ENCODE measurements at regions not wholly inside any gene's neighbourhood (a gene's known extent, or its start where the extent isn't known, plus 50 kb on each side); places are given as distances from the start of the nearest gene placed in this dataset.

DNA sequence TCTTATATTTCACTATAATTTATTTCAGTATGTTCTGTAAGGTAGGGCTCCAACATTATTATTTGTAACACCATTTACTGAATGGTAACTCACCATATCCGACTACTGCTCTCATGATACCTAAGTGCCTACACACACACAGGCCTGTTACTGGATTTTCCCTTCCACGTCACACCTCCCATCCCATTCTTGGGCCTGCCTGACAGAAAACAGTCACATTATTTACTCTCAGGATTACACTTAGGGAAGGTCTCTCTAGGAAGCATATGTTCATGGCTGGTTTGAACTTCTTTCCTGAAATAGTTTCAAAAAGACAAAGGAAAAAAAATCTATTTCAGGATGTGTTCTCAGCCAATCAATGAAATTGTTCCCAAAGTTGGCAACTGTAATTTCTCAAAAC lies 102.3 kb upstream of the DOCK9 start:
- TF ChIP-seq ZNF274 (IDR thresholded peaks at IDR 0.05; ENCODE audit: low read depth, low read length) (no peak), YY1 (IDR thresholded peaks at IDR 0.05; ENCODE audit: insufficient read depth, insufficient read length) (no peak)

Data from NT2/D1 (cell line).